ENCODE measurements at regions not wholly inside any gene's neighbourhood (a gene's known extent, or its start where the extent isn't known, plus 50 kb on each side); places are given as distances from the start of the nearest gene placed in this dataset.
A peak's percentile ranks its signal among the peaks of the same experiment; 100 is the strongest.

- TF ChIP-seq POLR2AphosphoS5 (IDR thresholded peaks at IDR 0.05): no peak
- no peak for TF ChIP-seq MXI1 (conservative IDR thresholded peaks at IDR 0.05; ENCODE audit: poor library complexity, severe bottlenecking)
- TF ChIP-seq EP300 (conservative IDR thresholded peaks at IDR 0.05; ENCODE audit: poor library complexity, severe bottlenecking): peak; percentile 58
- no peak for TF ChIP-seq TAF1 (IDR thresholded peaks at IDR 0.05; ENCODE audit: low read depth)
- no peaks in the 10 kb centered on the region for H4K20me1 ChIP-seq (ENCODE audit: insufficient read depth)
- no peaks in the 10 kb centered on the region for H3K79me2 ChIP-seq (replicated peaks; ENCODE audit: insufficient read depth, low read length)
- H3K9me2 ChIP-seq (ENCODE audit: insufficient read depth, low read length): no peaks in the 10 kb centered on the region
- no peaks in the 10 kb centered on the region for H3F3A ChIP-seq (ENCODE audit: insufficient read depth, low read length, poor library complexity, severe bottlenecking)
- H3K36me3 ChIP-seq (ENCODE audit: insufficient read depth, low read length): no peaks in the 10 kb centered on the region
- H3K27me3 ChIP-seq (ENCODE audit: insufficient read depth, low read depth, low read length): no peaks in the 10 kb centered on the region
- H3K4me3 ChIP-seq (ENCODE audit: low read length): no peak overlapping the region
- no peak overlapping the region for H3K27ac ChIP-seq (ENCODE audit: low read length)
- H3K9ac ChIP-seq (ENCODE audit: low read length): no peak overlapping the region
- no peak overlapping the region for H3K4me2 ChIP-seq (ENCODE audit: low read length)
- H2AFZ ChIP-seq (ENCODE audit: low read depth, low read length): no peak overlapping the region
- H3K9me3 ChIP-seq (ENCODE audit: low read length): no peaks in the 10 kb centered on the region
Measured at GRCh38 chr19:30791088-30791487, 418.9 kb downstream of the ZNF536 start.

- H4K20me1 ChIP-seq (ENCODE audit: insufficient read depth): no peaks in the 10 kb centered on the region
- TF ChIP-seq RAD21 (conservative IDR thresholded peaks at IDR 0.05): no peak
- TF ChIP-seq CTCF (IDR thresholded peaks at IDR 0.05; ENCODE audit: poor library complexity, severe bottlenecking): no peak
- no peak for TF ChIP-seq POLR2AphosphoS5 (IDR thresholded peaks at IDR 0.05)
- TF ChIP-seq REST (IDR thresholded peaks at IDR 0.05; ENCODE audit: borderline replicate concordance): no peak
- TF ChIP-seq SMC3 (conservative IDR thresholded peaks at IDR 0.05; ENCODE audit: poor library complexity): no peak
- TF ChIP-seq MXI1 (conservative IDR thresholded peaks at IDR 0.05; ENCODE audit: poor library complexity, severe bottlenecking): no peak
- TF ChIP-seq EZH2 (IDR thresholded peaks at IDR 0.05; ENCODE audit: borderline replicate concordance, insufficient read depth, low read length, poor library complexity, severe bottlenecking): no peak
- TF ChIP-seq EP300 (conservative IDR thresholded peaks at IDR 0.05; ENCODE audit: poor library complexity, severe bottlenecking): no peak
- TF ChIP-seq TAF1 (IDR thresholded peaks at IDR 0.05; ENCODE audit: low read depth): no peak
- no peak overlapping the region for H3K9ac ChIP-seq (ENCODE audit: low read length)
- no peaks in the 10 kb centered on the region for H3K9me3 ChIP-seq (ENCODE audit: low read length)
- H3F3A ChIP-seq (ENCODE audit: insufficient read depth, low read length, poor library complexity, severe bottlenecking): no peaks in the 10 kb centered on the region
- H2AFZ ChIP-seq (ENCODE audit: low read depth, low read length): no peak overlapping the region
- H3K27ac ChIP-seq (ENCODE audit: low read length): no peak overlapping the region
- no peak overlapping the region for H3K4me3 ChIP-seq (ENCODE audit: low read length)
- H3K79me2 ChIP-seq (replicated peaks; ENCODE audit: insufficient read depth, low read length): no peaks in the 10 kb centered on the region
- H3K4me2 ChIP-seq (ENCODE audit: low read length): no peak overlapping the region
- no peaks in the 10 kb centered on the region for H3K9me2 ChIP-seq (ENCODE audit: insufficient read depth, low read length)
- no peaks in the 10 kb centered on the region for H3K36me3 ChIP-seq (ENCODE audit: insufficient read depth, low read length)
- H3K27me3 ChIP-seq (ENCODE audit: insufficient read depth, low read depth, low read length): no peaks in the 10 kb centered on the region
Measured at GRCh38 chr19:30790056-30790680, 418.0 kb downstream of the ZNF536 start.

All from neural cell (in vitro differentiated cells).